Stimulated activated CD4-positive, alpha-beta T cell treated with anti-CD3 and anti-CD28 coated beads, Interleukin-4, amount 100 ng/mL, for 48 hours (primary cell): ENCODE measurements at regions not wholly inside any gene's neighbourhood (a gene's known extent, or its start where the extent isn't known, plus 50 kb on each side); places are given as distances from the start of the nearest gene placed in this dataset.
"Not testable (repeated sequence)": the region's sequence is repeated elsewhere in the genome, so short reads cannot be mapped to it uniquely, and the experiment has no call there.

Source experiments
- DNase-seq, 2 donors: peaks; one replicate each; pipeline ENCODE4 v3.0.0-alpha.2; 2020; ENCODE audit warnings: low read depth in 2 of 2

- no peak for DNase-seq
Observed at GRCh38 chr21:16116798-16117197, 387.0 kb downstream of the USP25 start.

- no peak for DNase-seq
Observed at GRCh38 chr21:16117331-16117730, 387.5 kb downstream of the USP25 start.

GRCh38 chr21:16117851-16118590 is 388.2 kb downstream of the USP25 start:
- no peak for DNase-seq

- no peak for DNase-seq
Observed at GRCh38 chr21:16124378-16125138, 394.8 kb downstream of the USP25 start.

GRCh38 chr21:16125274-16125673 is 395.5 kb downstream of the USP25 start:
- DNase-seq = no peak

- DNase-seq = not testable (repeated sequence)
Observed at GRCh38 chr21:16132453-16132852, 402.7 kb downstream of the USP25 start.

GRCh38 chr21:16133248-16133647 is 403.5 kb downstream of the USP25 start:
- DNase-seq = no peak

GRCh38 chr21:16134134-16134533 is 404.4 kb downstream of the USP25 start:
- DNase-seq = no peak

- DNase-seq = no peak
Observed at GRCh38 chr21:16137106-16137505, 407.3 kb downstream of the USP25 start.

GRCh38 chr21:16145052-16145451 is 415.3 kb downstream of the USP25 start:
- no peak for DNase-seq

- no peak for DNase-seq
Observed at GRCh38 chr21:16145479-16145878, 415.7 kb downstream of the USP25 start.

- DNase-seq = no peak
Observed at GRCh38 chr21:16154321-16154720, 424.5 kb downstream of the USP25 start.

GRCh38 chr21:16154951-16155635 is 425.3 kb downstream of the USP25 start:
- no peak for DNase-seq

GRCh38 chr21:16156841-16157489 is 427.2 kb downstream of the USP25 start:
- DNase-seq = no peak

GRCh38 chr21:16159213-16159970 is 429.6 kb downstream of the USP25 start:
- no peak for DNase-seq

GRCh38 chr21:16159971-16160350 is 430.2 kb downstream of the USP25 start:
- no peak for DNase-seq

GRCh38 chr21:16162953-16163352 is 433.2 kb downstream of the USP25 start:
- no peak for DNase-seq

- DNase-seq = no peak
Observed at GRCh38 chr21:16169102-16169511, 439.3 kb downstream of the USP25 start.

- no peak for DNase-seq
Observed at GRCh38 chr21:16169779-16170178, 440.0 kb downstream of the USP25 start.

- no peak for DNase-seq
Observed at GRCh38 chr21:16176570-16176969, 446.8 kb downstream of the USP25 start.

GRCh38 chr21:16177532-16177931 is 447.8 kb downstream of the USP25 start:
- DNase-seq = no peak
